H1 (cell line): ENCODE measurements at regions not wholly inside any gene's neighbourhood (a gene's known extent, or its start where the extent isn't known, plus 50 kb on each side); places are given as distances from the start of the nearest gene placed in this dataset.

ENCODE experiments used
- CTCF ChIA-PET: fragments of 300-600 bp; sonication (Branson Sonifier 250); formaldehyde crosslinking; loops from one replicate; lab custom pipeline; 2021; ENCODE audit not compliant: partially characterized antibody; lab: Charles Lee
- POLR2A ChIA-PET: fragments of 300-600 bp; sonication (Branson Sonifier 250); formaldehyde crosslinking; loops from one replicate; lab custom pipeline; 2021; ENCODE audit warnings: inconsistent platforms; ENCODE audit not compliant: partially characterized antibody; lab: Charles Lee
- DNase-seq, 2 experiments: peaks; one replicate each; pipeline versions ENCODE4 v3.0.0 to v3.0.0-alpha.2; 2010 to 2022; ENCODE audit warnings: low spot score in 2 of 2, low read depth in 1 of 2, mixed read lengths in 1 of 2
- FAIRE-seq: peaks from 2 replicates; lab custom pipeline; 2011; peaks lifted over from hg19 to GRCh38; lab: Jason Lieb, UNC
- H2AFZ ChIP-seq: 2 replicates; pipeline ENCODE4 v1.8.1; 2012; ENCODE audit warnings: low read length, inconsistent platforms
- H2AK5ac ChIP-seq: 2 replicates; pipeline ENCODE4 v1.6.1; 2013; ENCODE audit warnings: low read depth, low read length
- H2BK120ac ChIP-seq: replicated peaks from 2 replicates; pipeline ENCODE3; 2013; ENCODE audit warnings: low read depth, low read length, inconsistent platforms
- H2BK12ac ChIP-seq: 2 replicates; pipeline ENCODE4 v1.6.1; 2013; ENCODE audit warnings: low read depth, low read length
- H2BK15ac ChIP-seq: 2 replicates; pipeline ENCODE4 v1.6.1; 2013; ENCODE audit warnings: low read length
- H2BK20ac ChIP-seq: 2 replicates; pipeline ENCODE4 v1.6.1; 2013; ENCODE audit warnings: low read length
- H2BK5ac ChIP-seq: 2 replicates; pipeline ENCODE4 v1.6.1; 2013; ENCODE audit warnings: low read depth, low read length
- H3K14ac ChIP-seq: 2 replicates; pipeline ENCODE4 v1.6.1; 2013; ENCODE audit warnings: inconsistent platforms; ENCODE audit not compliant: insufficient read length
- H3K18ac ChIP-seq: 2 replicates; pipeline ENCODE4 v1.6.1; 2013; ENCODE audit warnings: low read length; ENCODE audit errors: extremely low read depth
- H3K23ac ChIP-seq: 2 replicates; pipeline ENCODE4 v1.6.1; 2013; ENCODE audit warnings: inconsistent platforms; ENCODE audit not compliant: insufficient read length
- H3K23me2 ChIP-seq: 2 replicates; pipeline ENCODE4 v1.6.1; 2013; ENCODE audit warnings: low read depth, low read length
- H3K27ac ChIP-seq: 2 replicates; pipeline ENCODE4 v1.6.1; 2011; ENCODE audit warnings: low read depth, low read length, inconsistent platforms
- H3K27me3 ChIP-seq, 4 experiments: replicated peaks in 1 of 4; 1 replicate in 1 of 4; 2 replicates in 3 of 4; pipeline versions ENCODE4 v1.6.1 to v1.8.1; 2011 to 2013; ENCODE audit warnings: low read length in 3 of 4, mild to moderate bottlenecking in 3 of 4, inconsistent platforms in 2 of 4, mixed read lengths in 2 of 4, moderate library complexity in 1 of 4; ENCODE audit not compliant: control insufficient read depth in 3 of 4, insufficient read depth in 3 of 4; ENCODE audit errors: extremely low read depth in 1 of 4
- H3K36me3 ChIP-seq, 4 experiments: 2 replicates each; pipeline versions ENCODE4 v1.6.1 to v1.8.1; 2011 to 2013; ENCODE audit warnings: mild to moderate bottlenecking in 4 of 4, low read length in 3 of 4, moderate library complexity in 2 of 4, control low read depth in 1 of 4, inconsistent platforms in 1 of 4; ENCODE audit not compliant: insufficient read depth in 4 of 4, control insufficient read depth in 2 of 4
- H3K4ac ChIP-seq: replicated peaks from 2 replicates; pipeline ENCODE3; 2013; ENCODE audit warnings: low read length, low read depth, mixed read lengths, inconsistent platforms; ENCODE audit not compliant: insufficient read length
- H3K4me1 ChIP-seq, 4 experiments: replicated peaks in 1 of 4; 1 replicate in 1 of 4; 2 replicates in 3 of 4; pipeline versions ENCODE4 v1.6.1 to v1.8.1; 2011 to 2013; ENCODE audit warnings: low read length in 3 of 4, inconsistent platforms in 2 of 4, mixed read lengths in 1 of 4; ENCODE audit not compliant: insufficient read depth in 4 of 4, control insufficient read depth in 3 of 4
- H3K4me2 ChIP-seq, 2 experiments: 2 replicates each; pipeline versions ENCODE4 v1.6.1 to v1.8.1; 2011 to 2013; ENCODE audit warnings: low read depth in 2 of 2, low read length in 2 of 2, control low read depth in 1 of 2, inconsistent platforms in 1 of 2, mild to moderate bottlenecking in 1 of 2; ENCODE audit not compliant: insufficient read depth in 1 of 2
- H3K4me3 ChIP-seq, 4 experiments: fragments of 200-600, 300-600 bp in 1 of 4; sonication (generic), shearing (Covaris generic), sonication (Bioruptor Twin) in 1 of 4; 2 replicates each; pipeline versions ENCODE4 v1.5.1 to v1.8.1; 2011 to 2016; ENCODE audit warnings: low read length in 4 of 4, low read depth in 3 of 4, control low read depth in 2 of 4, inconsistent platforms in 2 of 4, mild to moderate bottlenecking in 2 of 4, mixed read lengths in 1 of 4, moderate library complexity in 1 of 4; ENCODE audit not compliant: insufficient read depth in 2 of 4; ENCODE audit errors: extremely low read depth in 1 of 4
- H3K56ac ChIP-seq: replicated peaks from 2 replicates; pipeline ENCODE3; 2013; ENCODE audit warnings: low read depth, mild to moderate bottlenecking, mixed read lengths, low read length, inconsistent platforms; ENCODE audit not compliant: insufficient read length
- H3K79me1 ChIP-seq: 2 replicates; pipeline ENCODE4 v1.6.1; 2013; ENCODE audit warnings: low read depth, low read length, control low read depth
- H3K79me2 ChIP-seq, 2 experiments: 2 replicates each; pipeline versions ENCODE4 v1.6.1 to v1.8.1; 2012 to 2013; ENCODE audit warnings: low read length in 2 of 2, mild to moderate bottlenecking in 2 of 2, inconsistent platforms in 1 of 2; ENCODE audit not compliant: insufficient read depth in 2 of 2, control insufficient read depth in 1 of 2
- H3K9ac ChIP-seq, 4 experiments: replicated peaks in 1 of 4; 1 replicate in 1 of 4; 2 replicates in 3 of 4; pipeline versions ENCODE4 v1.6.1 to v1.8.1; 2011 to 2013; ENCODE audit warnings: low read depth in 3 of 4, low read length in 3 of 4, control low read depth in 2 of 4, mild to moderate bottlenecking in 2 of 4, moderate library complexity in 2 of 4, inconsistent platforms in 1 of 4; ENCODE audit errors: extremely low read depth in 1 of 4
- H3K9me3 ChIP-seq, 2 experiments: 2 replicates each; pipeline versions ENCODE4 v1.6.1 to v1.8.1; 2012 to 2013; ENCODE audit warnings: mild to moderate bottlenecking in 2 of 2, moderate library complexity in 2 of 2, control low read depth in 1 of 2, inconsistent platforms in 1 of 2, low read depth in 1 of 2, low read length in 1 of 2, mixed read lengths in 1 of 2; ENCODE audit not compliant: insufficient read depth in 2 of 2
- H4K20me1 ChIP-seq, 2 experiments: replicated peaks in 1 of 2; 2 replicates each; pipeline versions ENCODE3 to v1.8.1; 2011 to 2013; ENCODE audit warnings: inconsistent platforms in 2 of 2, low read length in 2 of 2, mild to moderate bottlenecking in 1 of 2; ENCODE audit not compliant: insufficient read depth in 2 of 2, control insufficient read depth in 1 of 2
- H4K5ac ChIP-seq: 2 replicates; pipeline ENCODE4 v1.6.1; 2013; ENCODE audit warnings: low read length, low read depth, mixed read lengths, inconsistent platforms; ENCODE audit not compliant: insufficient read length
- H4K8ac ChIP-seq: 2 replicates; pipeline ENCODE4 v1.8.0; 2013; ENCODE audit warnings: mild to moderate bottlenecking, moderate library complexity, low read length, inconsistent platforms; ENCODE audit not compliant: insufficient read depth; ENCODE audit errors: extremely low read depth
- H4K91ac ChIP-seq: replicated peaks from 2 replicates; pipeline ENCODE3; 2013; ENCODE audit warnings: low read length, mixed read lengths, inconsistent platforms; ENCODE audit not compliant: insufficient read length
- ATF3 ChIP-seq: IDR thresholded peaks from 2 replicates; pipeline ENCODE4 v1.6.1; 2011; ENCODE audit warnings: low read depth, mild to moderate bottlenecking, low read length; ENCODE audit not compliant: insufficient read depth
- E2F6 ChIP-seq: IDR thresholded peaks from 2 replicates; pipeline ENCODE4 v1.6.1; 2012; ENCODE audit warnings: inconsistent platforms
- FOSL1 ChIP-seq: IDR thresholded peaks from 2 replicates; pipeline ENCODE4 v1.6.1; 2011; ENCODE audit warnings: mild to moderate bottlenecking, low read depth, low read length, moderate library complexity; ENCODE audit not compliant: insufficient read depth
- KDM5A ChIP-seq: fragments of 200-600 bp; IDR thresholded peaks from 2 replicates; pipeline ENCODE4 v1.7.1; 2012; ENCODE audit warnings: mild to moderate bottlenecking, low read length, inconsistent platforms, mixed read lengths
- PHF8 ChIP-seq: fragments of 200-600 bp; sonication (generic); conservative IDR thresholded peaks from 2 replicates; pipeline ENCODE4 v1.7.1; 2012; ENCODE audit warnings: low read depth, mild to moderate bottlenecking, inconsistent platforms, low read length, moderate library complexity
- RXRA ChIP-seq: IDR thresholded peaks from 2 replicates; pipeline ENCODE4 v1.6.1; 2011; ENCODE audit warnings: low read depth, mild to moderate bottlenecking, low read length, moderate library complexity; ENCODE audit not compliant: insufficient read depth
- SIN3A ChIP-seq, 2 experiments: IDR thresholded peaks in 1 of 2; conservative IDR thresholded peaks in 1 of 2; 2 replicates each; pipeline ENCODE4 v1.6.1; 2011 to 2012; ENCODE audit warnings: low read length in 2 of 2, improper control_type of control experiment in 1 of 2, low read depth in 1 of 2, mild to moderate bottlenecking in 1 of 2
- TEAD4 ChIP-seq: IDR thresholded peaks from 2 replicates; pipeline ENCODE4 v1.6.1; 2012; ENCODE audit warnings: low read depth, low read length, inconsistent platforms, mixed read lengths
- YY1 ChIP-seq: IDR thresholded peaks from 2 replicates; pipeline ENCODE4 v1.6.1; 2011; ENCODE audit warnings: low read depth, mild to moderate bottlenecking, low read length
- WGBS, 2 experiments: shearing (Covaris generic) in 1 of 2; methylation state at CpG; one replicate each; pipeline versions ENCODE4 v1.1.6 to v1.1.7; 2013 to 2015; ENCODE audit warnings: low lambda C conversion rate in 2 of 2, mixed read lengths in 2 of 2, inconsistent platforms in 1 of 2, low coverage in 1 of 2, missing lambda C conversion rate in 1 of 2; ENCODE audit not compliant: insufficient replicate concordance in 2 of 2, insufficient coverage in 1 of 2, insufficient read length in 1 of 2; ENCODE audit errors: extremely low coverage in 1 of 2, missing lambda C conversion rate in 1 of 2; 5-methylcytosine and 5-hydroxymethylcytosine counted together

- Histone ChIP-seq H3K18ac (no peak overlapping the region), H3K4me1 (peaks cover 2 to 19% (median 16%) of the 10 kb centered on the region in 4 experiments; a peak in 5 of 7 replicates), H3K4me2 (no peak overlapping the region)
Measured at GRCh38 chr5:124919076-124919475, 172.6 kb upstream of the ZNF608 start.

More at GRCh38 chr5:124919076-124919475, 172.6 kb upstream of the ZNF608 start:
- Histone ChIP-seq H4K91ac (no peak overlapping the region), H2BK15ac (no peak overlapping the region), H4K8ac (no peak overlapping the region), H2BK5ac (no peak overlapping the region)
- TF ChIP-seq KDM5A (no peak), E2F6 (no peak), TEAD4 (no peak), ATF3 (no peak), PHF8 (no peak), FOSL1 (no peak), SIN3A (conservative IDR thresholded peaks at IDR 0.05 in 1 of 2, IDR thresholded peaks at IDR 0.05 in 1 of 2; ENCODE audit: low read depth in 1 of 2, low read length in 2 of 2) (no peak), YY1 (no peak), RXRA (no peak)
- TF ChIP-seq, all 59 proteins: peak for 0
- Histone ChIP-seq H2AFZ (no peak overlapping the region), H3K79me1 (no peaks in the 10 kb centered on the region), H3K79me2 (no peaks in the 10 kb centered on the region), H4K5ac (no peak overlapping the region), H3K14ac (no peak overlapping the region), H4K20me1 (no peaks in the 10 kb centered on the region), H2BK12ac (no peak overlapping the region), H2BK20ac (peak overlapping the region; percentile 66; the same call in 1 of the 2 replicates), H3K9ac (no peak overlapping the region), H3K56ac (no peak overlapping the region), H3K27me3 (no peaks in the 10 kb centered on the region), H3K23ac (no peak overlapping the region), H2AK5ac (no peak overlapping the region), H3K4ac (peak overlapping the region; percentile 82), H3K23me2 (no peaks in the 10 kb centered on the region), H3K4me3 (no peak overlapping the region), H3K36me3 (no peaks in the 10 kb centered on the region), H3K27ac (no peak overlapping the region), H3K9me3 (no peaks in the 10 kb centered on the region), H2BK120ac (peak overlapping the region; percentile 94)
- CTCF ChIA-PET, result interaction anchor here (0.6 kb wide), 1 partner anchor 832 kb away, joined by 3 read pairs; no protein-coding TSS in a partner anchor
- DNase-seq, result no peak
- FAIRE-seq, result no peak
- 73% methylated on average over 1 of the region's 1 CpG; no CpG with 5 or more reads in 1 of the 2 experiments for WGBS, 2 experiments
- POLR2A ChIA-PET, result no interaction called here
